ENCODE measurements at regions not wholly inside any gene's neighbourhood (a gene's known extent, or its start where the extent isn't known, plus 50 kb on each side); places are given as distances from the start of the nearest gene placed in this dataset.
"Not testable (repeated sequence)": the region's sequence is repeated elsewhere in the genome, so short reads cannot be mapped to it uniquely, and the experiment has no call there.

- not testable (repeated sequence) for TF ChIP-seq CTCF, POLR2A (IDR thresholded peaks at IDR 0.05)
These were observed 315.1 kb downstream of the GOLGA6L6 start for GRCh38 chr15:20226531-20226930.
